ENCODE measurements at regions not wholly inside any gene's neighbourhood (a gene's known extent, or its start where the extent isn't known, plus 50 kb on each side); places are given as distances from the start of the nearest gene placed in this dataset.

- Histone ChIP-seq H3K4me2 (ENCODE audit: low read length) (no peak overlapping the region), H2AFZ (ENCODE audit: low read length) (no peak overlapping the region), H3K27ac (ENCODE audit: low read depth, low read length, poor library complexity, severe bottlenecking) (no peak overlapping the region), H3K79me2 (ENCODE audit: insufficient read depth, low read depth, low read length) (no peaks in the 10 kb centered on the region), H4K20me1 (ENCODE audit: insufficient read depth, low read length) (no peaks in the 10 kb centered on the region), H3K36me3 (ENCODE audit: insufficient read depth, low read length) (no peaks in the 10 kb centered on the region), H3K9me2 (ENCODE audit: insufficient read depth, low read length) (no peaks in the 10 kb centered on the region), H3K4me1 (ENCODE audit: insufficient read depth, low read length, poor library complexity, severe bottlenecking) (no peaks in the 10 kb centered on the region), H3K4me3 (ENCODE audit: low read depth, low read length, poor library complexity, severe bottlenecking) (no peak overlapping the region), H3K9me3 (ENCODE audit: low read length) (no peaks in the 10 kb centered on the region)
- DNase-seq (ENCODE audit: low spot score), result no peak
- CTCF ChIA-PET (ENCODE audit: unreplicated experiment), result no interaction called here
- TF ChIP-seq CTCF (conservative IDR thresholded peaks at IDR 0.05; ENCODE audit: low read length) (no peak), EZH2phosphoT487 (IDR thresholded peaks at IDR 0.05; ENCODE audit: borderline replicate concordance, low read depth, low read length) (no peak)
- BruUV-seq (replicated peaks), result no TSS peak
- intact Hi-C loops (cut with micrococcal nuclease; ENCODE audit: unreplicated experiment), result no loop called here
- POLR2A ChIA-PET, result no interaction called here
Measured at GRCh38 chr16:6892966-6893365, 439.7 kb upstream of the RBFOX1 start.

GRCh38 chr16:6891496-6891895 lies 441.1 kb upstream of the RBFOX1 start:
- Histone ChIP-seq H3K79me2 (ENCODE audit: insufficient read depth, low read depth, low read length) (no peaks in the 10 kb centered on the region), H2AFZ (ENCODE audit: low read length) (no peak overlapping the region), H3K4me1 (ENCODE audit: insufficient read depth, low read length, poor library complexity, severe bottlenecking) (no peaks in the 10 kb centered on the region), H3K36me3 (ENCODE audit: insufficient read depth, low read length) (no peaks in the 10 kb centered on the region), H3K9me2 (ENCODE audit: insufficient read depth, low read length) (no peaks in the 10 kb centered on the region), H3K4me2 (ENCODE audit: low read length) (no peak overlapping the region), H3K27ac (ENCODE audit: low read depth, low read length, poor library complexity, severe bottlenecking) (no peak overlapping the region), H3K4me3 (ENCODE audit: low read depth, low read length, poor library complexity, severe bottlenecking) (no peak overlapping the region), H4K20me1 (ENCODE audit: insufficient read depth, low read length) (no peaks in the 10 kb centered on the region), H3K9me3 (ENCODE audit: low read length) (no peaks in the 10 kb centered on the region)
- intact Hi-C loops (cut with micrococcal nuclease; ENCODE audit: unreplicated experiment), result no loop called here
- CTCF ChIA-PET (ENCODE audit: unreplicated experiment), result no interaction called here
- DNase-seq (ENCODE audit: low spot score), result no peak
- TF ChIP-seq EZH2phosphoT487 (IDR thresholded peaks at IDR 0.05; ENCODE audit: borderline replicate concordance, low read depth, low read length) (no peak), CTCF (conservative IDR thresholded peaks at IDR 0.05; ENCODE audit: low read length) (no peak)
- BruUV-seq (replicated peaks), result no TSS peak
- POLR2A ChIA-PET, result no interaction called here

- no peaks in the 10 kb centered on the region for H3K36me3 ChIP-seq (ENCODE audit: insufficient read depth, low read length)
- intact Hi-C loops (cut with micrococcal nuclease; ENCODE audit: unreplicated experiment), result no loop called here
- TF ChIP-seq EZH2phosphoT487 (IDR thresholded peaks at IDR 0.05; ENCODE audit: borderline replicate concordance, low read depth, low read length), result no peak
- no peak for TF ChIP-seq CTCF (conservative IDR thresholded peaks at IDR 0.05; ENCODE audit: low read length)
Measured at GRCh38 chr16:6888531-6888930, 444.1 kb upstream of the RBFOX1 start.

More at GRCh38 chr16:6888531-6888930, 444.1 kb upstream of the RBFOX1 start:
- no peaks in the 10 kb centered on the region for H3K9me3 ChIP-seq (ENCODE audit: low read length)
- DNase-seq (ENCODE audit: low spot score), result no peak
- no peaks in the 10 kb centered on the region for H4K20me1 ChIP-seq (ENCODE audit: insufficient read depth, low read length)
- no peaks in the 10 kb centered on the region for H3K9me2 ChIP-seq (ENCODE audit: insufficient read depth, low read length)
- CTCF ChIA-PET (ENCODE audit: unreplicated experiment), result no interaction called here
- no peaks in the 10 kb centered on the region for H3K4me1 ChIP-seq (ENCODE audit: insufficient read depth, low read length, poor library complexity, severe bottlenecking)
- H3K4me3 ChIP-seq (ENCODE audit: low read depth, low read length, poor library complexity, severe bottlenecking), result no peak overlapping the region
- no TSS peak for BruUV-seq (replicated peaks)
- no peak overlapping the region for H2AFZ ChIP-seq (ENCODE audit: low read length)
- H3K4me2 ChIP-seq (ENCODE audit: low read length), result no peak overlapping the region
- H3K27ac ChIP-seq (ENCODE audit: low read depth, low read length, poor library complexity, severe bottlenecking), result no peak overlapping the region
- POLR2A ChIA-PET, result no interaction called here
- no peaks in the 10 kb centered on the region for H3K79me2 ChIP-seq (ENCODE audit: insufficient read depth, low read depth, low read length)
